Thyroid gland (tissue), 4 donors: ENCODE measurements at regions not wholly inside any gene's neighbourhood (a gene's known extent, or its start where the extent isn't known, plus 50 kb on each side); places are given as distances from the start of the nearest gene placed in this dataset.

Experiments used
- CTCF ChIP-seq, 6 experiments: fragments of 200-600 bp in 3 of 6; fragments of 450-650 bp in 3 of 6; sonication (generic) in 3 of 6; IDR thresholded peaks; one replicate each; pipeline ENCODE4 v1.5.1; 2016 to 2019; ENCODE audit warnings: antibody characterized with exemption in 6 of 6, mild to moderate bottlenecking in 2 of 6, inconsistent platforms in 1 of 6, moderate library complexity in 1 of 6
- POLR2A ChIP-seq, 2 donors: fragments of 450-650 bp; IDR thresholded peaks; one replicate each; pipeline ENCODE4 v1.6.1; 2017; ENCODE audit warnings: antibody characterized with exemption in 2 of 2, mild to moderate bottlenecking in 2 of 2, moderate library complexity in 1 of 2

GRCh38 chr9:95385521-95385920 lies 68.0 kb upstream of the FANCC start:
- TF ChIP-seq CTCF (IDR thresholded peaks at IDR 0.05): no peak
- no peak for TF ChIP-seq POLR2A (IDR thresholded peaks at IDR 0.05)
